Upper lobe of left lung (tissue), 4 donors: ENCODE measurements at regions not wholly inside any gene's neighbourhood (a gene's known extent, or its start where the extent isn't known, plus 50 kb on each side); places are given as distances from the start of the nearest gene placed in this dataset.

ENCODE experiments used
- CTCF ChIP-seq, 6 experiments: fragments of 450-650 bp in 4 of 6; fragments of 200-600 bp in 2 of 6; sonication (generic) in 2 of 6; IDR thresholded peaks; one replicate each; pipeline ENCODE4 v1.5.1; 2016 to 2019; ENCODE audit warnings: antibody characterized with exemption in 6 of 6
- POLR2A ChIP-seq, 4 donors: fragments of 450-650 bp; IDR thresholded peaks; one replicate each; pipeline ENCODE4 v1.5.1; 2016 to 2017; ENCODE audit warnings: antibody characterized with exemption in 4 of 4, mild to moderate bottlenecking in 2 of 4

DNA sequence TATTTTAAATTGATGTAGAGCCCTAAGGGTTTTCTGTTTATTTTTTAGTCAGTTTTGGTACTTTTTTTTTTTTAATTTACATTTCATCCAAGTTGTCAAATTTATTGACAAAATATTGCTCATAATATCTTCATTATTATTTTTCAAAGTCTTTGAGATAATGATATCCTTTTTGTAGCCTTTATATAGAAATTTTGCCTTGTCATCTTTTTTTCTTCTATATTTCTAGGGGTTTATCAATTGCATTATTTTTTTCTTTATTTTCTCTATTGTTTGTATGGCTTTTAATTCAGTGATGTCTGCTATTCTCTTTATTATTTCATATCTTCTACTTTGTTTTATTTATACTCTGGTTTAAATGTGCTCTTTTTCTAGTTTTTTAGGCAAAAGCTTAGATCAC is 863.0 kb upstream of the GJE1 start:
- TF ChIP-seq CTCF (IDR thresholded peaks at IDR 0.05) (no peak), POLR2A (IDR thresholded peaks at IDR 0.05) (no peak)
